ENCODE measurements at regions not wholly inside any gene's neighbourhood (a gene's known extent, or its start where the extent isn't known, plus 50 kb on each side); places are given as distances from the start of the nearest gene placed in this dataset.

DNA sequence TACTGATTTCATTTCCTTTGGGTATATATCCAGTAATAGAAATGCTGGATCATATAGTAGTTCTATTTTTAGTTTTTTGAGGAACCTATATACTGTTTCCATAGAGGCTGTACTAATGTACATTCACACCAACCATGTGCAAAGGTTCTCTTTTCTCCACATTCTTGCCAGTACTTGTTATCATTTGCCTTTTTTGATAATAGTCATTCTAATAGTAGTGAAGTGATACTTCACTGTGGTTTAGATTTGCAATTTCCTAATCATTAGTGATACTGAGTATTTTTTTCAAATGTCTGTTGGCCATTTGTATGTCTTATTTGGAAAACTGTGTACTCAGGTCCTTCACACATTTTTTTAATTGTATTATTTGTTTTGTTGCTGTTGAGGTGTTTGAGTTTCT lies 148.2 kb upstream of the NAV3 start:
- TF ChIP-seq, protein P1, sequence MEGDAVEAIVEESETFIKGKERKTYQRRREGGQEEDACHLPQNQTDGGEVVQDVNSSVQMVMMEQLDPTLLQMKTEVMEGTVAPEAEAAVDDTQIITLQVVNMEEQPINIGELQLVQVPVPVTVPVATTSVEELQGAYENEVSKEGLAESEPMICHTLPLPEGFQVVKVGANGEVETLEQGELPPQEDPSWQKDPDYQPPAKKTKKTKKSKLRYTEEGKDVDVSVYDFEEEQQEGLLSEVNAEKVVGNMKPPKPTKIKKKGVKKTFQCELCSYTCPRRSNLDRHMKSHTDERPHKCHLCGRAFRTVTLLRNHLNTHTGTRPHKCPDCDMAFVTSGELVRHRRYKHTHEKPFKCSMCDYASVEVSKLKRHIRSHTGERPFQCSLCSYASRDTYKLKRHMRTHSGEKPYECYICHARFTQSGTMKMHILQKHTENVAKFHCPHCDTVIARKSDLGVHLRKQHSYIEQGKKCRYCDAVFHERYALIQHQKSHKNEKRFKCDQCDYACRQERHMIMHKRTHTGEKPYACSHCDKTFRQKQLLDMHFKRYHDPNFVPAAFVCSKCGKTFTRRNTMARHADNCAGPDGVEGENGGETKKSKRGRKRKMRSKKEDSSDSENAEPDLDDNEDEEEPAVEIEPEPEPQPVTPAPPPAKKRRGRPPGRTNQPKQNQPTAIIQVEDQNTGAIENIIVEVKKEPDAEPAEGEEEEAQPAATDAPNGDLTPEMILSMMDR (conservative IDR thresholded peaks at IDR 0.05; ENCODE audit: low read length): no peak
- TF ChIP-seq EZH2phosphoT487 (IDR thresholded peaks at IDR 0.05; ENCODE audit: borderline replicate concordance): no peak

All from Loucy (cell line).